ENCODE measurements at regions not wholly inside any gene's neighbourhood (a gene's known extent, or its start where the extent isn't known, plus 50 kb on each side); places are given as distances from the start of the nearest gene placed in this dataset.

DNA sequence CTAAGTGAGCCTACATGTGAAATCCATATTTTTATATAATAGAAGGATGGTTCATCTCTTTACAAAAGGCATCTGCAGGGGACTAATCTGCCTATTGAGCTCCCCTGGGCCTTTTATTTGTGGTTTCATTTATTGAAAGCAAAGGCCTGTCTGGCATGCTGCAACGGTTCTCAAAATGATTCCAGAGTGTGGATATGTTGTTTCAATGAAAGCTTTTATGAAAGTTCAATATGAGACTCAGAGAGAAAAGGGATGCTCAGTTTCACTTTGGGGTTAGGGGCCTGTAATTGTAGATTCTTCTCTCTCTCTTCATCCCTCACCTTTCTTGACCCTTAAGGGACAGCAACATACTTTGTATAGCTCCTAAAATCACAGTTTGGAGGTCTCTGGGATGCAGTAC lies 204.2 kb upstream of the CASK start:
- H3K4me2 ChIP-seq (ENCODE audit: low read length) = no peak overlapping the region

DNA sequence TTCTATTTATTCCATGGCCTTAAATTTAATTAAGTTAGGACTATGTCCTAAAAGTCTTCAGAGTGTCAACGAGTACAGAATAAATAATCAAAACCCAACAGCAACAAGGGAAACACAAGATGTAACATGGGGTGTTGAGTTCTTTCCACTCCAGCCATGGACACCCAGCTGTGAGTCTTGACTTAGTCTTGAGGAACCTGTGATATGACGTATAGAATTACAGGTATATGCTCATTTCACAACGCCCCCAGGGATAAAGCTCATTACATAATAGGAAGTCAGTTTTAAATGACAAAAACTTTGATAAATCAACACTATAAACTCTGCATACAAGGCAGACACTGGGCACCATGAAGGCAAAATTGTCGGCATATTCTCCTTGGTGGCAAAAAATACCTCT lies 200.0 kb upstream of the CASK start:
- Histone ChIP-seq H3K9ac (ENCODE audit: low read length) (no peak overlapping the region), H2AFZ (ENCODE audit: low read depth, low read length, poor library complexity, severe bottlenecking) (no peak overlapping the region), H4K20me1 (ENCODE audit: insufficient read depth) (no peaks in the 10 kb centered on the region), H3K36me3 (ENCODE audit: control insufficient read depth in 1 of 2, insufficient read depth in 2 of 2, low read length in 2 of 2) (no peaks in the 10 kb centered on the region), H3K4me2 (ENCODE audit: low read length) (no peak overlapping the region), H3K27ac (ENCODE audit: low read depth, low read length) (no peak overlapping the region), H3K9me2 (ENCODE audit: insufficient read depth) (no peaks in the 10 kb centered on the region), H3K4me3 (replicated peaks in 1 of 2; ENCODE audit: low read depth in 1 of 2, low read length in 2 of 2) (no peak overlapping the region), H3K27me3 (ENCODE audit: insufficient read depth, low read length) (no peaks in the 10 kb centered on the region), H3K79me2 (ENCODE audit: insufficient read depth, low read length) (no peaks in the 10 kb centered on the region), H3K9me3 (ENCODE audit: control insufficient read depth in 1 of 2, insufficient read depth in 1 of 2, low read depth in 1 of 2, low read length in 2 of 2) (no peaks in the 10 kb centered on the region), H3K4me1 (ENCODE audit: control insufficient read depth in 1 of 2, insufficient read depth in 2 of 2, low read length in 2 of 2) (peaks cover 0 to 6% of the 10 kb centered on the region in 2 experiments; a peak in 1 of 4 replicates)
- ATAC-seq (no peak), DNase-seq (ENCODE audit: low read depth, low spot score) (no peak)
- RAD21 ChIA-PET (ENCODE audit: low non-redundant PET in 1 of 2, low total read pairs in 2 of 2, uncharacterized antibody in 2 of 2, unreplicated experiment in 2 of 2) = no interaction called here
- POLR2A ChIA-PET = no interaction called here
- no TSS peak for BruUV-seq (replicated peaks)
- intact Hi-C loops (cut with micrococcal nuclease) = no loop called here
- CTCF ChIA-PET = no interaction called here
- TF ChIP-seq TCF7L2 (IDR thresholded peaks at IDR 0.05; ENCODE audit: borderline replicate concordance, extremely low read depth, insufficient read depth, insufficient read length) = no peak
- no peak for TF ChIP-seq POLR2A (IDR thresholded peaks at IDR 0.05; ENCODE audit: borderline replicate concordance, extremely low read depth, insufficient read depth, insufficient read length)
- TF ChIP-seq EZH2 (IDR thresholded peaks at IDR 0.05) = no peak
- TF ChIP-seq POLR2AphosphoS5 (IDR thresholded peaks at IDR 0.05; ENCODE audit: low read depth, low read length) = no peak
- TF ChIP-seq, protein P1, sequence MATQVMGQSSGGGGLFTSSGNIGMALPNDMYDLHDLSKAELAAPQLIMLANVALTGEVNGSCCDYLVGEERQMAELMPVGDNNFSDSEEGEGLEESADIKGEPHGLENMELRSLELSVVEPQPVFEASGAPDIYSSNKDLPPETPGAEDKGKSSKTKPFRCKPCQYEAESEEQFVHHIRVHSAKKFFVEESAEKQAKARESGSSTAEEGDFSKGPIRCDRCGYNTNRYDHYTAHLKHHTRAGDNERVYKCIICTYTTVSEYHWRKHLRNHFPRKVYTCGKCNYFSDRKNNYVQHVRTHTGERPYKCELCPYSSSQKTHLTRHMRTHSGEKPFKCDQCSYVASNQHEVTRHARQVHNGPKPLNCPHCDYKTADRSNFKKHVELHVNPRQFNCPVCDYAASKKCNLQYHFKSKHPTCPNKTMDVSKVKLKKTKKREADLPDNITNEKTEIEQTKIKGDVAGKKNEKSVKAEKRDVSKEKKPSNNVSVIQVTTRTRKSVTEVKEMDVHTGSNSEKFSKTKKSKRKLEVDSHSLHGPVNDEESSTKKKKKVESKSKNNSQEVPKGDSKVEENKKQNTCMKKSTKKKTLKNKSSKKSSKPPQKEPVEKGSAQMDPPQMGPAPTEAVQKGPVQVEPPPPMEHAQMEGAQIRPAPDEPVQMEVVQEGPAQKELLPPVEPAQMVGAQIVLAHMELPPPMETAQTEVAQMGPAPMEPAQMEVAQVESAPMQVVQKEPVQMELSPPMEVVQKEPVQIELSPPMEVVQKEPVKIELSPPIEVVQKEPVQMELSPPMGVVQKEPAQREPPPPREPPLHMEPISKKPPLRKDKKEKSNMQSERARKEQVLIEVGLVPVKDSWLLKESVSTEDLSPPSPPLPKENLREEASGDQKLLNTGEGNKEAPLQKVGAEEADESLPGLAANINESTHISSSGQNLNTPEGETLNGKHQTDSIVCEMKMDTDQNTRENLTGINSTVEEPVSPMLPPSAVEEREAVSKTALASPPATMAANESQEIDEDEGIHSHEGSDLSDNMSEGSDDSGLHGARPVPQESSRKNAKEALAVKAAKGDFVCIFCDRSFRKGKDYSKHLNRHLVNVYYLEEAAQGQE (IDR thresholded peaks at IDR 0.05; ENCODE audit: low read depth) = no peak
- TF ChIP-seq EGR1 (IDR thresholded peaks at IDR 0.05; ENCODE audit: low read depth) = no peak
- no peak for TF ChIP-seq CBX3 (IDR thresholded peaks at IDR 0.05; ENCODE audit: low read depth)
- TF ChIP-seq, protein P2, sequence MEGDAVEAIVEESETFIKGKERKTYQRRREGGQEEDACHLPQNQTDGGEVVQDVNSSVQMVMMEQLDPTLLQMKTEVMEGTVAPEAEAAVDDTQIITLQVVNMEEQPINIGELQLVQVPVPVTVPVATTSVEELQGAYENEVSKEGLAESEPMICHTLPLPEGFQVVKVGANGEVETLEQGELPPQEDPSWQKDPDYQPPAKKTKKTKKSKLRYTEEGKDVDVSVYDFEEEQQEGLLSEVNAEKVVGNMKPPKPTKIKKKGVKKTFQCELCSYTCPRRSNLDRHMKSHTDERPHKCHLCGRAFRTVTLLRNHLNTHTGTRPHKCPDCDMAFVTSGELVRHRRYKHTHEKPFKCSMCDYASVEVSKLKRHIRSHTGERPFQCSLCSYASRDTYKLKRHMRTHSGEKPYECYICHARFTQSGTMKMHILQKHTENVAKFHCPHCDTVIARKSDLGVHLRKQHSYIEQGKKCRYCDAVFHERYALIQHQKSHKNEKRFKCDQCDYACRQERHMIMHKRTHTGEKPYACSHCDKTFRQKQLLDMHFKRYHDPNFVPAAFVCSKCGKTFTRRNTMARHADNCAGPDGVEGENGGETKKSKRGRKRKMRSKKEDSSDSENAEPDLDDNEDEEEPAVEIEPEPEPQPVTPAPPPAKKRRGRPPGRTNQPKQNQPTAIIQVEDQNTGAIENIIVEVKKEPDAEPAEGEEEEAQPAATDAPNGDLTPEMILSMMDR (IDR thresholded peaks at IDR 0.05 in 2 of 3, conservative IDR thresholded peaks at IDR 0.05 in 1 of 3; ENCODE audit: borderline replicate concordance in 1 of 3, insufficient read depth in 1 of 3, low read depth in 2 of 3, low read length in 2 of 3) = no peak
- TF ChIP-seq CEBPB (IDR thresholded peaks at IDR 0.05; ENCODE audit: low read depth) = no peak
- TF ChIP-seq SIN3A (IDR thresholded peaks at IDR 0.05; ENCODE audit: low read depth) = no peak
- no peak for TF ChIP-seq JUND (IDR thresholded peaks at IDR 0.05)

More for the DNA sequence above, 204.2 kb upstream of the CASK start:
- Histone ChIP-seq H2AFZ (ENCODE audit: low read depth, low read length, poor library complexity, severe bottlenecking) (no peak overlapping the region), H3K9me2 (ENCODE audit: insufficient read depth) (no peaks in the 10 kb centered on the region), H3K27ac (ENCODE audit: low read depth, low read length) (no peak overlapping the region), H3K4me1 (ENCODE audit: control insufficient read depth in 1 of 2, insufficient read depth in 2 of 2, low read length in 2 of 2) (peaks cover 0 to 7% of the 10 kb centered on the region in 2 experiments; a peak in 1 of 4 replicates), H3K27me3 (ENCODE audit: insufficient read depth, low read length) (no peaks in the 10 kb centered on the region), H3K9me3 (ENCODE audit: control insufficient read depth in 1 of 2, insufficient read depth in 1 of 2, low read depth in 1 of 2, low read length in 2 of 2) (no peaks in the 10 kb centered on the region), H3K79me2 (ENCODE audit: insufficient read depth, low read length) (no peaks in the 10 kb centered on the region), H4K20me1 (ENCODE audit: insufficient read depth) (no peaks in the 10 kb centered on the region), H3K4me3 (replicated peaks in 1 of 2; ENCODE audit: low read depth in 1 of 2, low read length in 2 of 2) (no peak overlapping the region), H3K9ac (ENCODE audit: low read length) (no peak overlapping the region), H3K36me3 (ENCODE audit: control insufficient read depth in 1 of 2, insufficient read depth in 2 of 2, low read length in 2 of 2) (no peaks in the 10 kb centered on the region)
- DNase-seq (ENCODE audit: low read depth, low spot score) (no peak), ATAC-seq (no peak)
- CTCF ChIA-PET = no interaction called here
- no TSS peak for BruUV-seq (replicated peaks)
- RAD21 ChIA-PET (ENCODE audit: low non-redundant PET in 1 of 2, low total read pairs in 2 of 2, uncharacterized antibody in 2 of 2, unreplicated experiment in 2 of 2) = no interaction called here
- intact Hi-C loops (cut with micrococcal nuclease) = no loop called here
- POLR2A ChIA-PET = no interaction called here
- TF ChIP-seq, protein P2 (IDR thresholded peaks at IDR 0.05 in 2 of 3, conservative IDR thresholded peaks at IDR 0.05 in 1 of 3; ENCODE audit: borderline replicate concordance in 1 of 3, insufficient read depth in 1 of 3, low read depth in 2 of 3, low read length in 2 of 3) = no peak
- TF ChIP-seq CBX3 (IDR thresholded peaks at IDR 0.05; ENCODE audit: low read depth) (no peak), POLR2A (IDR thresholded peaks at IDR 0.05; ENCODE audit: borderline replicate concordance, extremely low read depth, insufficient read depth, insufficient read length) (no peak)

Measured in HCT116 (cell line).